Esophagus muscularis mucosa (tissue), 3 donors: ENCODE measurements at regions not wholly inside any gene's neighbourhood (a gene's known extent, or its start where the extent isn't known, plus 50 kb on each side); places are given as distances from the start of the nearest gene placed in this dataset.

Source experiments
- CTCF ChIP-seq, 3 experiments: fragments of 200-600 bp in 2 of 3; fragments of 450-650 bp in 1 of 3; sonication (generic) in 2 of 3; IDR thresholded peaks; one replicate each; pipeline ENCODE4 v1.5.1; 2017 to 2019; ENCODE audit warnings: antibody characterized with exemption in 3 of 3, mild to moderate bottlenecking in 2 of 3, moderate library complexity in 1 of 3
- POLR2A ChIP-seq: fragments of 450-650 bp; IDR thresholded peaks from one replicate; pipeline ENCODE4 v1.6.1; 2017; ENCODE audit warnings: antibody characterized with exemption, moderate library complexity, mild to moderate bottlenecking, low read depth
- POLR2AphosphoS5 ChIP-seq, 2 donors: sonication (generic); formaldehyde crosslinking; IDR thresholded peaks; one replicate each; pipeline ENCODE4 v1.6.1; 2017; ENCODE audit warnings: antibody characterized with exemption in 2 of 2

DNA sequence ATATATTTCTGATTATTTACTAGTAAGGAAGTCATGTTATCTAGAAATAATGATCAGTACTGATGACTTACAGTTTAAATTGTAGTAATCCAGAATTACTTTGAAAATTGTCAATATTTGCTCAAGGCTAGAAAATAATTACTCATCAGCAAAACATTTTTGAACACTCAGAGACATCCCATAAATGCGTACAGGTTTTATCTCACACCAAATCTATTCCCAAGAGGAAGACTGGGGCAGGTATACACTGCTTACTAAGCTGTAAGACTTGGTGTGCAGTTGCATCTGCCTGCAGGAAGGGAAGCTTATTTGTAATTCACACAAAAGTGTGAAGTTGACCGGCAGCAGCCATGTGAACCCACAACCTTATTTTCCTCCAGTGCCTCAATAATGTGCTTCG lies 146.4 kb downstream of the CCER1 start:
- TF ChIP-seq CTCF (IDR thresholded peaks at IDR 0.05) (no peak), POLR2AphosphoS5 (IDR thresholded peaks at IDR 0.05) (no peak), POLR2A (no peak)
